ENCODE measurements at regions not wholly inside any gene's neighbourhood (a gene's known extent, or its start where the extent isn't known, plus 50 kb on each side); places are given as distances from the start of the nearest gene placed in this dataset.

GRCh38 chr17:73715769-73716168 is 71.5 kb upstream of the SDK2 start:
- TF ChIP-seq CTCF (IDR thresholded peaks at IDR 0.05) = no peak
- TF ChIP-seq POLR2A (IDR thresholded peaks at IDR 0.05) = no peak
